Activated B cell treated with CpG ODN at 0.5 μM for 24 hours (primary cell): ENCODE measurements at regions not wholly inside any gene's neighbourhood (a gene's known extent, or its start where the extent isn't known, plus 50 kb on each side); places are given as distances from the start of the nearest gene placed in this dataset.

Source experiments
- ATAC-seq: fragments of 200-7000 bp; cut with Tn5 transposase; one replicate; pipeline ENCODE4 v1.10.0; 2021; ENCODE audit warnings: low read depth, mild to moderate bottlenecking, moderate library complexity
- CTCF ChIA-PET: fragments of 350-600 bp; sonication (Branson Sonifier 250); formaldehyde crosslinking; loops from one replicate; lab custom pipeline; 2021; ENCODE audit warnings: antibody characterized with exemption; lab: Charles Lee
- POLR2A ChIA-PET: fragments of 350-600 bp; sonication (Branson Sonifier 250); formaldehyde crosslinking; loops from one replicate; lab custom pipeline; 2021; ENCODE audit warnings: antibody characterized with exemption; lab: Charles Lee
- DNase-seq: peaks from one replicate; pipeline ENCODE4 v3.0.0; 2022
- H3K27ac Mint-ChIP-seq: one replicate; pipeline ENCODE4 v1.8.0; 2020; ENCODE audit warnings: mixed read lengths
- H3K27me3 Mint-ChIP-seq: one replicate; pipeline ENCODE4 v1.8.0; 2021; ENCODE audit warnings: mixed read lengths
- H3K36me3 Mint-ChIP-seq: one replicate; pipeline ENCODE4 v1.8.0; 2021; ENCODE audit warnings: low read depth, mixed read lengths
- H3K4me1 Mint-ChIP-seq: one replicate; pipeline ENCODE4 v1.8.0; 2021; ENCODE audit warnings: mixed read lengths
- H3K4me3 Mint-ChIP-seq: one replicate; pipeline ENCODE4 v1.8.0; 2020; ENCODE audit warnings: mild to moderate bottlenecking, mixed read lengths
- H3K9me3 Mint-ChIP-seq: one replicate; pipeline ENCODE4 v1.8.0; 2020; ENCODE audit warnings: mixed read lengths
- intact Hi-C: fragments of 100-400 bp; cut with micrococcal nuclease; formaldehyde crosslinking; loops from one replicate; pipeline ENCODE4 v1.15.1; 2024
- TF ChIP-seq, protein P1 (sequence below): fragments of 200-600 bp; IDR thresholded peaks from one replicate; pipeline ENCODE4 v1.8.0; 2022; ENCODE audit warnings: antibody characterized with exemption, mild to moderate bottlenecking

GRCh38 chr6:101241442-101241841 is 152.1 kb upstream of the GRIK2 start:
- Mint-ChIP-seq H3K27me3 (no peaks in the 10 kb centered on the region), H3K4me3 (no peak overlapping the region), H3K27ac (no peak overlapping the region), H3K9me3 (no peaks in the 10 kb centered on the region), H3K4me1 (no peaks in the 10 kb centered on the region), H3K36me3 (no peaks in the 10 kb centered on the region)
- CTCF ChIA-PET, result no interaction called here
- POLR2A ChIA-PET, result no interaction called here
- intact Hi-C loops, result no loop called here
- DNase-seq (no peak), ATAC-seq (no peak)
- TF ChIP-seq, protein P1, sequence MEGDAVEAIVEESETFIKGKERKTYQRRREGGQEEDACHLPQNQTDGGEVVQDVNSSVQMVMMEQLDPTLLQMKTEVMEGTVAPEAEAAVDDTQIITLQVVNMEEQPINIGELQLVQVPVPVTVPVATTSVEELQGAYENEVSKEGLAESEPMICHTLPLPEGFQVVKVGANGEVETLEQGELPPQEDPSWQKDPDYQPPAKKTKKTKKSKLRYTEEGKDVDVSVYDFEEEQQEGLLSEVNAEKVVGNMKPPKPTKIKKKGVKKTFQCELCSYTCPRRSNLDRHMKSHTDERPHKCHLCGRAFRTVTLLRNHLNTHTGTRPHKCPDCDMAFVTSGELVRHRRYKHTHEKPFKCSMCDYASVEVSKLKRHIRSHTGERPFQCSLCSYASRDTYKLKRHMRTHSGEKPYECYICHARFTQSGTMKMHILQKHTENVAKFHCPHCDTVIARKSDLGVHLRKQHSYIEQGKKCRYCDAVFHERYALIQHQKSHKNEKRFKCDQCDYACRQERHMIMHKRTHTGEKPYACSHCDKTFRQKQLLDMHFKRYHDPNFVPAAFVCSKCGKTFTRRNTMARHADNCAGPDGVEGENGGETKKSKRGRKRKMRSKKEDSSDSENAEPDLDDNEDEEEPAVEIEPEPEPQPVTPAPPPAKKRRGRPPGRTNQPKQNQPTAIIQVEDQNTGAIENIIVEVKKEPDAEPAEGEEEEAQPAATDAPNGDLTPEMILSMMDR, result no peak

DNA sequence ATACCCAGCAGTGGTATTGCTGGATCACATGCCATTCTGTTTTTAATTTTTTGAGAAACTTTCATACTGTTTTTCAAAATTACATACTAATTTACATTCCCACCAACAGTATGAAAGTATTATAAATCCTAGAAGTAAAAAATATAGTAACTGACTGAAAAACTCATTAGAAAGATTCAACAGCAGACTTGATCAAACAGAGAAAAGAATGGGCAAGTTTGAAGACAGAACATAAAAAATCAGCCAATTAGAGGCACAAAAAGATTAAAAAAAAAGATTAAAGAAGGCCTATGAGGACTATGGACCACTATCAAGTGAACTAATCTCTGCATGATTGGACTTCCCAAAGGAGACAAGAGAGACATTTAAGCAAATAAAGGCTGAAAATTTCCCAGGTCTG is 144.0 kb upstream of the GRIK2 start:
- no peak overlapping the region for H3K27ac Mint-ChIP-seq
- TF ChIP-seq, protein P1, result no peak
- POLR2A ChIA-PET, result no interaction called here
- H3K9me3 Mint-ChIP-seq, result peaks cover 9% of the 10 kb centered on the region
- DNase-seq (no peak), ATAC-seq (no peak)
- no peak overlapping the region for H3K4me3 Mint-ChIP-seq
- H3K27me3 Mint-ChIP-seq, result no peaks in the 10 kb centered on the region
- no peaks in the 10 kb centered on the region for H3K4me1 Mint-ChIP-seq
- intact Hi-C loops, result no loop called here
- CTCF ChIA-PET, result no interaction called here
- H3K36me3 Mint-ChIP-seq, result no peaks in the 10 kb centered on the region

DNA sequence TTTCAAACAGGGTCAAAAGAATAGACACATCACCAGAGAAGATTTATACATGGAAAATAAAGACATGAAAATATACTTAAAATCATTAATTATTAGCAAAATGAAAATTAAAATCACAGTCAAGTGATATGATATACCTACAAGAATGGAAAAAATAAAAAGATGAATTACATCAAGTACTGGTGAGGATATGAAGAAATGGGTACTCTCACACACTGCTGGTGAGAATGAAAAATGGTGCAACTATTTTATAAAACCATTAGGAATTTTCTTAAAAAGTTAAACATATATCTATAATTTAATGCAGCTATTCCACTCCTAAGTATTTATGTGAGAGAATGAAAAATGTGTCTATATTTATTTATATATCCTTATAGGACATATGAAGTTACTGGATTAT is 136.3 kb upstream of the GRIK2 start:
- ChIA-PET POLR2A (no interaction called here), CTCF (no interaction called here)
- no peak overlapping the region for H3K27ac Mint-ChIP-seq
- DNase-seq, result no peak
- intact Hi-C loops, result no loop called here
- H3K27me3 Mint-ChIP-seq, result no peaks in the 10 kb centered on the region
- TF ChIP-seq, protein P1, result no peak
- H3K4me1 Mint-ChIP-seq, result no peaks in the 10 kb centered on the region
- H3K9me3 Mint-ChIP-seq, result peaks cover 10% of the 10 kb centered on the region
- ATAC-seq, result no peak
- no peaks in the 10 kb centered on the region for H3K36me3 Mint-ChIP-seq
- H3K4me3 Mint-ChIP-seq, result no peak overlapping the region

DNA sequence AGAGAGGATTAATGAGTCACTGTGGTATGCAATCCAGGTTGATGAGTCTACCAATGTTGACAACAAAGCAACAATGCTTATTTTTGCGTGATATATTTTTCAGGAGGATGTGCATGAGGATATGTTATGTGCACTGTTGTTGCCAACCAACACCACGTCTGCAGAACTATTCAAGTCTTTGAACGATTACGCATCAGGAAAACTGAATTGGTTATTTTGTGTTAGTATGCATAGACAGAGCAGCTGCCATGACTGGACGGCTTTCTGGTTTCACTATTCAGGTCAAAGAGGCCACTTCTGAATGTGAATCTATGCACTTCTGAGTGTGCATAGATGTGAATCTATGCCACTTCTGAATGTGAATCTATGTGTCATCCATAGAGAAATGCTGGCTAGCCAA is 134.0 kb upstream of the GRIK2 start:
- no peak overlapping the region for H3K27ac Mint-ChIP-seq
- H3K4me1 Mint-ChIP-seq, result no peaks in the 10 kb centered on the region
- H3K27me3 Mint-ChIP-seq, result no peaks in the 10 kb centered on the region
- no peaks in the 10 kb centered on the region for H3K36me3 Mint-ChIP-seq
- DNase-seq (no peak), ATAC-seq (no peak)
- H3K4me3 Mint-ChIP-seq, result no peak overlapping the region
- intact Hi-C loops, result no loop called here
- CTCF ChIA-PET, result no interaction called here
- TF ChIP-seq, protein P1, result no peak
- POLR2A ChIA-PET, result no interaction called here
- H3K9me3 Mint-ChIP-seq, result peaks cover 10% of the 10 kb centered on the region

DNA sequence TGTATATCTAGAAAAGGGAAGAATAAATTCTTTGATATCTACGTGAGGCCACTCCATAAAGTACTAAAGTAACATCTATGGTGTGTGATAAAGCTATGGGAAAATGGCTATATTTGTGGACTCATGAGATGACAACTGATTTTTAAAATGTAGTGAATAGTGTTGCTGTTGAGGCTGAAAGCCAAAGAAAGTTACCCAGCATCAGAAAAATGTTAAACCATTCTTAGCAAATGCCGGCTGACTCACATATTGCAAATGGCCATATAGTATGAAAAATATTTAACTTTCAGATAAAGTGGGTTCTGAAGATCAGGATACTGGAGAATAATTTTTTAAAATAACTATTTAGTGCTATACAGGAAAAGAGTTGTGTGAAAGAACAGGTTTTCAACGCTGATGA is 129.9 kb upstream of the GRIK2 start:
- intact Hi-C loops, result no loop called here
- TF ChIP-seq, protein P1, result no peak
- H3K36me3 Mint-ChIP-seq, result no peaks in the 10 kb centered on the region
- ChIA-PET CTCF (no interaction called here), POLR2A (no interaction called here)
- H3K9me3 Mint-ChIP-seq, result peaks cover 2% of the 10 kb centered on the region
- ATAC-seq, result no peak
- no peaks in the 10 kb centered on the region for H3K27me3 Mint-ChIP-seq
- no peak for DNase-seq
- no peak overlapping the region for H3K27ac Mint-ChIP-seq
- no peak overlapping the region for H3K4me3 Mint-ChIP-seq
- no peaks in the 10 kb centered on the region for H3K4me1 Mint-ChIP-seq
